ENCODE measurements at regions not wholly inside any gene's neighbourhood (a gene's known extent, or its start where the extent isn't known, plus 50 kb on each side); places are given as distances from the start of the nearest gene placed in this dataset.

DNA sequence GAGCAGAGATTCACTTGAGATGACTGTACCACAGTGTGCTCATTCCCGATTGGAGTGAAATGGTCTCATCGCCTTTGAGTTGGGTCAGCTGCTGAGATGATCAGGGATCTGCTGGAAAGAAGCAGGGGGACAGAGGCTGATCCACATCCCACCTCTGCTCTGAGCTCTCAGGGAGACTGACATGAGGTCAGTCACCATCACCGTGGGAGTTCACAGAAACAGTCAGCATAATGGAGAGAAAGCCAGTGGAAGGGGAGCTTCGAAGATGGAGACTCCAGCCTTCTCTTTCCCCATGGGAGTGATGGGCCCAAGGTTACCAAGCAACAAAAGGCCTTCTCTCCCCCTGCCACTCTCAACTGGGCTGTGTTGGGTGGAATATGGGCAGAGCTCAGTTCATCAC is 276.4 kb downstream of the CDK5RAP2 start:
- DNase-seq (no peak), ATAC-seq (ENCODE audit: low read depth) (no peak)
- H3K27me3 Mint-ChIP-seq, result peaks cover 17% of the 10 kb centered on the region
- no peak overlapping the region for H3K9ac ChIP-seq (ENCODE audit: low read length)
- H3K36me3 ChIP-seq (replicated peaks in 1 of 2; ENCODE audit: control extremely low read depth in 1 of 2, control insufficient read depth in 1 of 2, extremely low read depth in 1 of 2, insufficient read depth in 2 of 2, low read length in 1 of 2), result no peaks in the 10 kb centered on the region
- 83% methylated on average over 2 of the region's 4 CpGs for WGBS (ENCODE audit: insufficient coverage)
- H3K27ac Mint-ChIP-seq, result no peak overlapping the region
- ChIA-PET CTCF (no interaction called here), POLR2A (no interaction called here)
- H2AFZ ChIP-seq (ENCODE audit: insufficient read depth, low read depth, low read length, poor library complexity, severe bottlenecking), result no peak overlapping the region
- no peak overlapping the region for H3K4me2 ChIP-seq (replicated peaks; ENCODE audit: low read depth, low read length, poor library complexity, severe bottlenecking)
- H3K27me3 ChIP-seq (replicated peaks in 1 of 4; ENCODE audit: control extremely low read depth in 1 of 4, control insufficient read depth in 3 of 4, insufficient read depth in 4 of 4, low read length in 3 of 4), result no peaks in the 10 kb centered on the region
- no peak overlapping the region for H3K4me3 Mint-ChIP-seq
- intact Hi-C loops (cut with micrococcal nuclease), result no loop called here
- H3K9me3 Mint-ChIP-seq (ENCODE audit: insufficient read depth), result no peaks in the 10 kb centered on the region
- H3K79me2 ChIP-seq (ENCODE audit: control insufficient read depth, insufficient read depth, low read length), result no peaks in the 10 kb centered on the region
- no peaks in the 10 kb centered on the region for H3K4me1 ChIP-seq (ENCODE audit: control insufficient read depth in 2 of 2, insufficient read depth in 2 of 2, low read length in 2 of 2)
- no peaks in the 10 kb centered on the region for H3K4me1 Mint-ChIP-seq
- no peaks in the 10 kb centered on the region for H4K20me1 ChIP-seq (ENCODE audit: control insufficient read depth, insufficient read depth, low read length, poor library complexity, severe bottlenecking)
- H3K4me3 ChIP-seq (ENCODE audit: control extremely low read depth in 1 of 5, extremely low read depth in 1 of 5, insufficient read depth in 1 of 5, low read depth in 2 of 5, low read length in 4 of 5), result no peak overlapping the region
- TF ChIP-seq, protein P1, sequence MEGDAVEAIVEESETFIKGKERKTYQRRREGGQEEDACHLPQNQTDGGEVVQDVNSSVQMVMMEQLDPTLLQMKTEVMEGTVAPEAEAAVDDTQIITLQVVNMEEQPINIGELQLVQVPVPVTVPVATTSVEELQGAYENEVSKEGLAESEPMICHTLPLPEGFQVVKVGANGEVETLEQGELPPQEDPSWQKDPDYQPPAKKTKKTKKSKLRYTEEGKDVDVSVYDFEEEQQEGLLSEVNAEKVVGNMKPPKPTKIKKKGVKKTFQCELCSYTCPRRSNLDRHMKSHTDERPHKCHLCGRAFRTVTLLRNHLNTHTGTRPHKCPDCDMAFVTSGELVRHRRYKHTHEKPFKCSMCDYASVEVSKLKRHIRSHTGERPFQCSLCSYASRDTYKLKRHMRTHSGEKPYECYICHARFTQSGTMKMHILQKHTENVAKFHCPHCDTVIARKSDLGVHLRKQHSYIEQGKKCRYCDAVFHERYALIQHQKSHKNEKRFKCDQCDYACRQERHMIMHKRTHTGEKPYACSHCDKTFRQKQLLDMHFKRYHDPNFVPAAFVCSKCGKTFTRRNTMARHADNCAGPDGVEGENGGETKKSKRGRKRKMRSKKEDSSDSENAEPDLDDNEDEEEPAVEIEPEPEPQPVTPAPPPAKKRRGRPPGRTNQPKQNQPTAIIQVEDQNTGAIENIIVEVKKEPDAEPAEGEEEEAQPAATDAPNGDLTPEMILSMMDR (IDR thresholded peaks at IDR 0.05), result no peak
- no peak for TF ChIP-seq EZH2 (IDR thresholded peaks at IDR 0.05; ENCODE audit: borderline replicate concordance, insufficient read depth, low read depth, low read length, poor library complexity, severe bottlenecking)
- H3K9me3 ChIP-seq (ENCODE audit: control extremely low read depth in 1 of 3, control insufficient read depth in 2 of 3, insufficient read depth in 1 of 3, low read length in 2 of 3), result no peaks in the 10 kb centered on the region
- H3K27ac ChIP-seq (ENCODE audit: low read length in 2 of 2), result no peak overlapping the region

DNA sequence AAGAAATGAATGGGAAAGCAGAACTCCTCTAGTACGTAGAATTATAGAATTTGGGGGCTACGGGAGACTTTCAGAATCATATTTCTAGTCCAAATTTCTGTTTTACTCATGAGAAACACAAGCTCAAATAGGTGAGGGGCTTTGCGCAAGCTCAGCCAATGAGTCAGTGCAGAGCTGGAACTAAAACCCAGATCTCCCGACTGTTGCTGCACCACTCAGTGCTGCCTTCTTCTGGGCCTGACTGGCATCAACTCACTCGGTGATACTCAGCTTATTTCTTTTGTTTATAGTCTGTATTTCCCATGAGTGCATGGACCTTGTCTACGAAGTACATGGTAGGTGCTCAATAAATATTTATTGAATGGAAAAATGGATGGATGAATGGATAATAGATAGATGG is 280.2 kb downstream of the CDK5RAP2 start:
- H3K27ac Mint-ChIP-seq, result no peak overlapping the region
- H3K9ac ChIP-seq (ENCODE audit: low read length), result no peak overlapping the region
- H3K27me3 Mint-ChIP-seq, result peaks cover 14% of the 10 kb centered on the region
- TF ChIP-seq EZH2 (IDR thresholded peaks at IDR 0.05; ENCODE audit: borderline replicate concordance, insufficient read depth, low read depth, low read length, poor library complexity, severe bottlenecking), result no peak
- TF ChIP-seq, protein P1 (IDR thresholded peaks at IDR 0.05), result no peak
- H3K9me3 Mint-ChIP-seq (ENCODE audit: insufficient read depth), result no peaks in the 10 kb centered on the region
- no peaks in the 10 kb centered on the region for H3K4me1 ChIP-seq (ENCODE audit: control insufficient read depth in 2 of 2, insufficient read depth in 2 of 2, low read length in 2 of 2)
- ChIA-PET CTCF (no interaction called here), POLR2A (no interaction called here)
- H2AFZ ChIP-seq (ENCODE audit: insufficient read depth, low read depth, low read length, poor library complexity, severe bottlenecking), result no peak overlapping the region
- no peaks in the 10 kb centered on the region for H4K20me1 ChIP-seq (ENCODE audit: control insufficient read depth, insufficient read depth, low read length, poor library complexity, severe bottlenecking)
- no peak overlapping the region for H3K4me3 ChIP-seq (ENCODE audit: control extremely low read depth in 1 of 5, extremely low read depth in 1 of 5, insufficient read depth in 1 of 5, low read depth in 2 of 5, low read length in 4 of 5)
- WGBS (ENCODE audit: insufficient coverage), result 75% methylated on average over 6 of the region's 6 CpGs
- no peaks in the 10 kb centered on the region for H3K9me3 ChIP-seq (ENCODE audit: control extremely low read depth in 1 of 3, control insufficient read depth in 2 of 3, insufficient read depth in 1 of 3, low read length in 2 of 3)
- no peak overlapping the region for H3K4me3 Mint-ChIP-seq
- no peaks in the 10 kb centered on the region for H3K79me2 ChIP-seq (ENCODE audit: control insufficient read depth, insufficient read depth, low read length)
- intact Hi-C loops (cut with micrococcal nuclease), result no loop called here
- H3K36me3 ChIP-seq (replicated peaks in 1 of 2; ENCODE audit: control extremely low read depth in 1 of 2, control insufficient read depth in 1 of 2, extremely low read depth in 1 of 2, insufficient read depth in 2 of 2, low read length in 1 of 2), result no peaks in the 10 kb centered on the region
- H3K27me3 ChIP-seq (replicated peaks in 1 of 4; ENCODE audit: control extremely low read depth in 1 of 4, control insufficient read depth in 3 of 4, insufficient read depth in 4 of 4, low read length in 3 of 4), result no peaks in the 10 kb centered on the region
- DNase-seq (no peak), ATAC-seq (ENCODE audit: low read depth) (no peak)
- no peak overlapping the region for H3K27ac ChIP-seq (ENCODE audit: low read length in 2 of 2)
- no peak overlapping the region for H3K4me2 ChIP-seq (replicated peaks; ENCODE audit: low read depth, low read length, poor library complexity, severe bottlenecking)
- H3K4me1 Mint-ChIP-seq, result no peaks in the 10 kb centered on the region
